Endothelial cell of umbilical vein (primary cell): ENCODE measurements at regions not wholly inside any gene's neighbourhood (a gene's known extent, or its start where the extent isn't known, plus 50 kb on each side); places are given as distances from the start of the nearest gene placed in this dataset.

Experiments
- BruUV-seq: library from RNA; stranded (reverse); fragments of 400-500 nt; replicated peaks from 2 replicates; lab custom pipeline; 2021; lab: Mats Ljungman, UMichigan
- CTCF ChIA-PET: fragments of 300-600, 350-600 bp; sonication (Branson Sonifier 250); formaldehyde crosslinking; loops from one replicate; lab custom pipeline; 2021; ENCODE audit warnings: antibody characterized with exemption, inconsistent platforms; lab: Charles Lee
- POLR2A ChIA-PET: fragments of 300-600, 350-600 bp; sonication (Branson Sonifier 250); formaldehyde crosslinking; loops from one replicate; lab custom pipeline; 2021; ENCODE audit warnings: antibody characterized with exemption, inconsistent platforms; lab: Charles Lee
- DNase-seq: peaks from one replicate; pipeline ENCODE4 v3.0.0-alpha.2; 2011; ENCODE audit warnings: low read depth, low spot score
- FAIRE-seq: peaks from 2 replicates; lab custom pipeline; 2011; peaks lifted over from hg19 to GRCh38; lab: Jason Lieb, UNC
- H2AFZ ChIP-seq: 2 replicates; pipeline ENCODE4 v1.6.0; 2012; ENCODE audit warnings: low read depth, low read length, control low read depth, inconsistent platforms
- H3K27ac ChIP-seq: 2 replicates; pipeline ENCODE4 v1.5.1; 2011; ENCODE audit warnings: low read depth, mild to moderate bottlenecking, control low read depth, low read length, moderate library complexity; ENCODE audit not compliant: insufficient read depth
- H3K27me3 ChIP-seq, 2 experiments: 2 replicates each; pipeline versions ENCODE4 v1.6.0 to v1.6.1; 2011; ENCODE audit warnings: low read length in 2 of 2, mixed read lengths in 1 of 2; ENCODE audit not compliant: control insufficient read depth in 2 of 2, insufficient read depth in 2 of 2
- H3K36me3 ChIP-seq, 2 experiments: 2 replicates in 1 of 2; 3 replicates in 1 of 2; pipeline ENCODE4 v1.5.1; 2011; ENCODE audit warnings: low read length in 2 of 2, mild to moderate bottlenecking in 1 of 2, moderate library complexity in 1 of 2; ENCODE audit not compliant: control insufficient read depth in 2 of 2, insufficient read depth in 2 of 2; ENCODE audit errors: extremely low read depth in 1 of 2
- H3K4me1 ChIP-seq: 3 replicates; pipeline ENCODE4 v1.5.1; 2011; ENCODE audit warnings: mild to moderate bottlenecking, low read length; ENCODE audit not compliant: control insufficient read depth, insufficient read depth; ENCODE audit errors: extremely low read depth
- H3K4me2 ChIP-seq: 2 replicates; pipeline ENCODE4 v1.6.1; 2011; ENCODE audit warnings: low read length, control low read depth, mixed read lengths; ENCODE audit not compliant: insufficient read depth
- H3K4me3 ChIP-seq, 3 experiments: fragments of 200-600 bp in 1 of 3; sonication (generic), shearing (Covaris generic) in 1 of 3; replicated peaks in 1 of 3; 2 replicates each; pipeline ENCODE4 v1.5.1; 2011 to 2016; ENCODE audit warnings: control low read depth in 3 of 3, low read length in 3 of 3, mild to moderate bottlenecking in 2 of 3, inconsistent platforms in 1 of 3, low read depth in 1 of 3, moderate library complexity in 1 of 3; ENCODE audit not compliant: insufficient read depth in 1 of 3
- H3K79me2 ChIP-seq: 2 replicates; pipeline ENCODE4 v1.6.0; 2012; ENCODE audit warnings: low read length, inconsistent platforms; ENCODE audit not compliant: control insufficient read depth, insufficient read depth
- H3K9ac ChIP-seq: replicated peaks from 2 replicates; pipeline ENCODE3; 2011; ENCODE audit warnings: low read length, control low read depth; ENCODE audit not compliant: insufficient read depth; ENCODE audit errors: extremely low read depth
- H3K9me1 ChIP-seq: replicated peaks from 3 replicates; pipeline ENCODE4 v1.6.0; 2011; ENCODE audit warnings: mild to moderate bottlenecking, low read length; ENCODE audit not compliant: control insufficient read depth, insufficient read depth; ENCODE audit errors: extremely low read depth
- H3K9me3 ChIP-seq: replicated peaks from 2 replicates; pipeline ENCODE4 v1.5.1; 2012; ENCODE audit warnings: low read length, inconsistent platforms; ENCODE audit not compliant: control insufficient read depth, insufficient read depth
- H4K20me1 ChIP-seq: replicated peaks from 2 replicates; pipeline ENCODE3; 2011; ENCODE audit warnings: mild to moderate bottlenecking, low read length; ENCODE audit not compliant: control insufficient read depth, insufficient read depth; ENCODE audit errors: extremely low read depth
- CTCF ChIP-seq, 2 donors: IDR thresholded peaks; 1 replicate in 1 of 2; 2 replicates in 1 of 2; pipeline ENCODE4 v1.5.1; 2011; ENCODE audit warnings: low read length in 2 of 2, mild to moderate bottlenecking in 2 of 2, moderate library complexity in 2 of 2, control low read depth in 1 of 2, inconsistent platforms in 1 of 2, low read depth in 1 of 2; ENCODE audit not compliant: insufficient read depth in 1 of 2; ENCODE audit errors: extremely low read depth in 1 of 2
- EZH2 ChIP-seq: IDR thresholded peaks from 2 replicates; pipeline ENCODE4 v1.6.1; 2012; ENCODE audit warnings: borderline replicate concordance, low read depth, mild to moderate bottlenecking, moderate library complexity, low read length, inconsistent platforms; ENCODE audit not compliant: severe bottlenecking
- FOS ChIP-seq: IDR thresholded peaks from 2 replicates; pipeline ENCODE4 v1.6.1; 2011; ENCODE audit warnings: mild to moderate bottlenecking, low read length, moderate library complexity, borderline replicate concordance; ENCODE audit not compliant: insufficient read depth
- GATA2 ChIP-seq: IDR thresholded peaks from 2 replicates; pipeline ENCODE4 v1.7.0; 2011; ENCODE audit warnings: low read depth, mild to moderate bottlenecking, moderate library complexity, mixed read lengths, low read length; ENCODE audit not compliant: insufficient read length, insufficient read depth
- JUN ChIP-seq: IDR thresholded peaks from 2 replicates; pipeline ENCODE4 v1.6.1; 2011; ENCODE audit warnings: borderline replicate concordance, low read depth; ENCODE audit not compliant: insufficient read length, insufficient read depth
- MYC ChIP-seq: IDR thresholded peaks from one replicate; pipeline ENCODE4 v1.6.1; 2011; ENCODE audit warnings: mild to moderate bottlenecking, low read depth, low read length
- POLR2A ChIP-seq: IDR thresholded peaks from 2 replicates; pipeline ENCODE4 v1.6.1; 2012; ENCODE audit warnings: low read depth, mild to moderate bottlenecking, control low read depth, low read length
- POLR2AphosphoS5 ChIP-seq: IDR thresholded peaks from 2 replicates; pipeline ENCODE4 v1.6.1; 2012; ENCODE audit warnings: low read depth, mild to moderate bottlenecking, control low read depth, low read length, moderate library complexity; ENCODE audit not compliant: insufficient read depth
- dilution Hi-C: fragments of 300-500 bp; cut with MboI; formaldehyde crosslinking; loops from one replicate; pipeline ENCODE4 v1.15.0; 2019; ENCODE audit warnings: low sequenced_read_pairs; ENCODE audit not compliant: extremely low pct_ligation_motif_present
- intact Hi-C: fragments of 100-400 bp; cut with micrococcal nuclease; formaldehyde crosslinking; loops from one replicate; pipeline ENCODE4 v1.10.0; 2022
- TF ChIP-seq, protein P1 (sequence below): IDR thresholded peaks from 2 replicates; pipeline ENCODE4 v1.6.1; 2011; ENCODE audit not compliant: insufficient read depth, insufficient read length

DNA sequence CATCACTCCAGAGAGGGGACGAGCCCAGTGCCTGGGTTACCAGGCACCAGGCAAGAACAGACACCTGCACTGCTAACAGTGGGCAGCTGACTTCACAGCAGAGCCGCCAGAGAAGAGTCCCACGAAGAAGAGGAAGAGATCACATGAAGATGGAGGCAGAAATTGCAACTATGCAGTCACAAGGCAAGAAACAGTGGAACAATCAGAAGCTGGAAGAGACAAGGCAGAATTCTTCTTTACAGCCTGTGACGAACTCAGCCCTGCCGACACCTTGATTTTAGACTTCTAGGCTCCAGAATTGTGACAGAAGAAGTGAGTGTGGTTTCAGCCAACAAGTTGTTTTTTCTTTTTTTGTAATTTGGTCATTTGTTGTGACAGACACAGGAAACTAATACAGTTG lies 59.2 kb downstream of the IL12A start:
- no peaks in the 10 kb centered on the region for H3K4me1 ChIP-seq
- H3K36me3 ChIP-seq, result no peaks in the 10 kb centered on the region
- H3K27me3 ChIP-seq, result no peaks in the 10 kb centered on the region
- no peak for DNase-seq
- no peaks in the 10 kb centered on the region for H3K9me3 ChIP-seq
- FAIRE-seq, result no peak
- no peak overlapping the region for H3K9ac ChIP-seq
- dilution Hi-C loops, result loop anchor here (25.0 kb wide), 1 partner anchor 164 kb away; no protein-coding TSS in a partner anchor
- POLR2A ChIA-PET, result no interaction called here
- no peak overlapping the region for H2AFZ ChIP-seq
- no peak overlapping the region for H3K27ac ChIP-seq
- no peak overlapping the region for H3K4me2 ChIP-seq
- no peaks in the 10 kb centered on the region for H3K79me2 ChIP-seq
- intact Hi-C loops, result no loop called here
- TF ChIP-seq GATA2, result no peak
- no peak for TF ChIP-seq CTCF (IDR thresholded peaks at IDR 0.05; ENCODE audit: extremely low read depth in 1 of 2, insufficient read depth in 1 of 2, low read depth in 1 of 2, low read length in 2 of 2)
- TF ChIP-seq MYC, result no peak
- TF ChIP-seq EZH2, result no peak
- no peak for TF ChIP-seq POLR2A
- TF ChIP-seq JUN, result no peak
- TF ChIP-seq POLR2AphosphoS5, result no peak
- no peak for TF ChIP-seq FOS
- TF ChIP-seq, protein P1, sequence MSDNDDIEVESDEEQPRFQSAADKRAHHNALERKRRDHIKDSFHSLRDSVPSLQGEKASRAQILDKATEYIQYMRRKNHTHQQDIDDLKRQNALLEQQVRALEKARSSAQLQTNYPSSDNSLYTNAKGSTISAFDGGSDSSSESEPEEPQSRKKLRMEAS, result no peak
- H3K4me3 ChIP-seq, result no peak overlapping the region
- H4K20me1 ChIP-seq, result no peaks in the 10 kb centered on the region
- BruUV-seq, result no TSS peak
- H3K9me1 ChIP-seq, result no peaks in the 10 kb centered on the region
- CTCF ChIA-PET, result interaction anchor here (1.0 kb wide), 1 partner anchor 15 kb away, joined by 3 read pairs; no protein-coding TSS in a partner anchor
